Adrenal gland (tissue), 9 donors: ENCODE measurements at regions not wholly inside any gene's neighbourhood (a gene's known extent, or its start where the extent isn't known, plus 50 kb on each side); places are given as distances from the start of the nearest gene placed in this dataset.

Experiments used
- DNase-seq, 7 donors: peaks; one replicate each; pipeline ENCODE4 v3.0.0-alpha.2; 2019 to 2020
- H3K27ac ChIP-seq, 5 donors: fragments of 200-600 bp; sonication (generic) in 4 of 5; 1 replicate in 3 of 5; 2 replicates in 2 of 5; pipeline versions ENCODE4 v1.5.1 to v1.8.0; 2016 to 2020; ENCODE audit warnings: mild to moderate bottlenecking in 1 of 5
- H3K27me3 ChIP-seq: fragments of 200-600 bp; 2 replicates; pipeline ENCODE4 v1.8.0; 2021
- H3K36me3 ChIP-seq, 2 donors: fragments of 200-600 bp; replicated peaks in 1 of 2; 1 replicate in 1 of 2; 2 replicates in 1 of 2; pipeline versions ENCODE4 v1.5.1 to v1.8.0; 2018 to 2022
- H3K4me1 ChIP-seq, 2 donors: fragments of 200-600 bp; replicated peaks in 1 of 2; 1 replicate in 1 of 2; 2 replicates in 1 of 2; pipeline versions ENCODE4 v1.5.1 to v1.8.0; 2018 to 2021
- H3K4me3 ChIP-seq, 4 donors: fragments of 200-600 bp; sonication (generic) in 3 of 4; one replicate each; pipeline ENCODE4 v1.5.1; 2016 to 2018
- H3K9me3 ChIP-seq, 3 donors: fragments of 200-600 bp; sonication (generic) in 1 of 3; replicated peaks in 1 of 3; 1 replicate in 2 of 3; 2 replicates in 1 of 3; pipeline versions ENCODE4 v1.5.1 to v1.8.0; 2016 to 2021
- CTCF ChIP-seq, 6 experiments: fragments of 450-650 bp in 4 of 6; fragments of 200-600 bp in 2 of 6; sonication (generic) in 1 of 6; IDR thresholded peaks; 1 replicate in 5 of 6; 2 replicates in 1 of 6; pipeline versions ENCODE4 v1.5.1 to v1.8.0; 2016 to 2021; ENCODE audit warnings: antibody characterized with exemption in 6 of 6, mild to moderate bottlenecking in 2 of 6, moderate library complexity in 1 of 6
- POLR2A ChIP-seq, 2 donors: fragments of 450-650 bp; IDR thresholded peaks; one replicate each; pipeline ENCODE4 v1.6.1; 2017; ENCODE audit warnings: antibody characterized with exemption in 2 of 2, mild to moderate bottlenecking in 2 of 2, moderate library complexity in 1 of 2
- WGBS, 4 donors: extraction: QIAGEN DNeasy Blood & Tissue Kit in 2 of 4; methylation state at CpG; one replicate each; pipeline versions ENCODE4 v1.1.5 to v1.1.7; 2013 to 2017; 5-methylcytosine and 5-hydroxymethylcytosine counted together
- intact Hi-C, 2 donors: fragments of 100-400 bp; cut with DNase I; formaldehyde crosslinking; loops; one replicate each; pipeline versions ENCODE4 v1.14.1 to v1.15.0; 2022 to 2023
- donor health status: healthy with polysubstance abuse.
- donor health status: Bipolar disorder and iron deficiency.
- donor health status: DM: yes; HTN: yes; CAD: no.
- donor health status: DM: no; HTN: no; CAD: no.
- donor health status: DM: no; HTN: no; CAD: no.

GRCh38 chr20:40848526-40848925 lies 159.5 kb upstream of the MAFB start:
- Histone ChIP-seq H3K27me3 (no peaks in the 10 kb centered on the region), H3K27ac (no peak overlapping the region), H3K36me3 (no peaks in the 10 kb centered on the region), H3K4me1 (no peaks in the 10 kb centered on the region), H3K9me3 (no peaks in the 10 kb centered on the region), H3K4me3 (no peak overlapping the region)
- TF ChIP-seq CTCF (IDR thresholded peaks at IDR 0.05) (no peak), POLR2A (IDR thresholded peaks at IDR 0.05) (no peak)
- intact Hi-C loops = no loop called here
- no peak for DNase-seq
- WGBS, 4 donors = 74 to 88% (median 85%) methylated on average over 7 to 9 of the region's 9 CpGs

- Histone ChIP-seq H3K4me1 (no peaks in the 10 kb centered on the region), H3K27ac (no peak overlapping the region), H3K36me3 (no peaks in the 10 kb centered on the region), H3K9me3 (no peaks in the 10 kb centered on the region), H3K4me3 (no peak overlapping the region), H3K27me3 (no peaks in the 10 kb centered on the region)
- intact Hi-C loops = no loop called here
- no peak for TF ChIP-seq POLR2A (IDR thresholded peaks at IDR 0.05)
- TF ChIP-seq CTCF (IDR thresholded peaks at IDR 0.05) = no peak
- DNase-seq = no peak
Measured at GRCh38 chr20:40849456-40849855, 160.4 kb upstream of the MAFB start.

DNA sequence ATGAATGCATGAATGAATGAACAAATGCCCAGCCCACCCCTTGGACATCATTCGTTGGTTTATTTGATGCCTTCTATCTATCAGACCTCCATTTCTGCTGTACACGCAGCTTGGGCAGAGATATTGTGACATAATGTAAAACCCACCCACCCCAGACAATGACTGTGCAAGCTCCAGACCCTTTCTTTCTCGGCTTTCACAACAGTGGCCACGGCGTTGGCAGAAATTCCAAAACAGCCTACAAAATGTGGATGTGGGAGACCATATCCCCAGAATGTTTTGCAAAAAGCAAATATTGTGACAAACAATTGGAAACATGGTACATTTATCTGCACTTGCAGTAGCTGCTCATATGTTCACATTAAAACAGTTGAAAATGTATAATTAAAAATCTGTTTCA lies 162.0 kb upstream of the MAFB start:
- no peaks in the 10 kb centered on the region for H3K36me3 ChIP-seq
- no peak overlapping the region for H3K4me3 ChIP-seq
- DNase-seq = no peak
- H3K4me1 ChIP-seq = no peaks in the 10 kb centered on the region
- H3K27ac ChIP-seq = no peak overlapping the region
- 81 to 91% (median 84%) methylated on average over 5 of the region's 5 CpGs for WGBS, 4 donors
- no peaks in the 10 kb centered on the region for H3K27me3 ChIP-seq
- no peaks in the 10 kb centered on the region for H3K9me3 ChIP-seq
- intact Hi-C loops = no loop called here
- TF ChIP-seq CTCF (IDR thresholded peaks at IDR 0.05) (no peak), POLR2A (IDR thresholded peaks at IDR 0.05) (no peak)

- Histone ChIP-seq H3K27ac (no peak overlapping the region), H3K36me3 (no peaks in the 10 kb centered on the region), H3K4me1 (peaks cover under 1 to 1% of the 10 kb centered on the region in 2 donors), H3K4me3 (no peak overlapping the region), H3K9me3 (no peaks in the 10 kb centered on the region), H3K27me3 (no peaks in the 10 kb centered on the region)
- WGBS, 4 donors = 60 to 86% (median 82%) methylated on average over 1 of the region's 1 CpG
- intact Hi-C loops = no loop called here
- DNase-seq = no peak
- no peak for TF ChIP-seq POLR2A (IDR thresholded peaks at IDR 0.05)
- TF ChIP-seq CTCF (IDR thresholded peaks at IDR 0.05) = no peak
Measured at GRCh38 chr20:40855269-40855668, 166.2 kb upstream of the MAFB start.
